Hepatocyte (in vitro differentiated cells): ENCODE measurements at regions not wholly inside any gene's neighbourhood (a gene's known extent, or its start where the extent isn't known, plus 50 kb on each side); places are given as distances from the start of the nearest gene placed in this dataset.

Experiments used
- DNase-seq: peaks from one replicate; pipeline ENCODE4 v3.0.0-alpha.2; 2016; ENCODE audit warnings: low spot score
- H2AFZ ChIP-seq: fragments of 200-600 bp; sonication (generic); 2 replicates; pipeline ENCODE4 v1.6.0; 2016; ENCODE audit warnings: antibody characterized with exemption, mild to moderate bottlenecking
- H3K27ac ChIP-seq: fragments of 200-600 bp; sonication (generic); 2 replicates; pipeline ENCODE4 v1.5.1; 2016; ENCODE audit warnings: mild to moderate bottlenecking
- H3K27me3 ChIP-seq: fragments of 200-600 bp; sonication (generic); 2 replicates; pipeline ENCODE4 v1.6.1; 2016
- H3K36me3 ChIP-seq: fragments of 200-600 bp; sonication (generic); replicated peaks from 2 replicates; pipeline ENCODE4 v1.5.1; 2016; ENCODE audit warnings: low read depth; ENCODE audit not compliant: insufficient read depth
- H3K4me1 ChIP-seq: fragments of 200-600 bp; sonication (generic); 2 replicates; pipeline ENCODE4 v1.5.1; 2016; ENCODE audit warnings: mild to moderate bottlenecking, moderate library complexity; ENCODE audit not compliant: insufficient read depth
- H3K4me2 ChIP-seq: fragments of 200-600 bp; sonication (generic); 2 replicates; pipeline ENCODE4 v1.6.0; 2016
- H3K4me3 ChIP-seq: fragments of 200-600 bp; sonication (generic); 2 replicates; pipeline ENCODE4 v1.5.1; 2016; ENCODE audit warnings: mild to moderate bottlenecking
- H3K79me2 ChIP-seq: fragments of 200-600 bp; sonication (generic); 2 replicates; pipeline ENCODE4 v1.6.0; 2017; ENCODE audit warnings: mild to moderate bottlenecking
- H3K9me2 ChIP-seq: fragments of 200-600 bp; sonication (generic); replicated peaks from 2 replicates; pipeline ENCODE4 v1.6.0; 2017; ENCODE audit warnings: mild to moderate bottlenecking; ENCODE audit not compliant: insufficient read depth
- H3K9me3 ChIP-seq: fragments of 200-600 bp; sonication (generic); 2 replicates; pipeline ENCODE4 v1.5.1; 2016; ENCODE audit warnings: low read depth, mild to moderate bottlenecking
- H4K20me1 ChIP-seq: fragments of 200-600 bp; sonication (generic); 2 replicates; pipeline ENCODE4 v1.6.0; 2016; ENCODE audit warnings: mild to moderate bottlenecking; ENCODE audit not compliant: insufficient read depth, poor library complexity, severe bottlenecking
- EZH2 ChIP-seq: fragments of 200-600 bp; sonication (generic); IDR thresholded peaks from 2 replicates; pipeline ENCODE4 v1.6.1; 2016; ENCODE audit warnings: antibody characterized with exemption, mild to moderate bottlenecking, borderline replicate concordance
- EZH2phosphoT487 ChIP-seq: fragments of 200-600 bp; sonication (generic); IDR thresholded peaks from one replicate; pipeline ENCODE4 v1.6.1; 2018; ENCODE audit warnings: antibody characterized with exemption, mild to moderate bottlenecking, low read depth, moderate library complexity; ENCODE audit not compliant: unreplicated experiment, severe bottlenecking
- WGBS: methylation state at CpG from one replicate; pipeline ENCODE4 v1.1.6; 2016; ENCODE audit warnings: low lambda C conversion rate; ENCODE audit errors: missing lambda C conversion rate; 5-methylcytosine and 5-hydroxymethylcytosine counted together
- TF ChIP-seq, protein P1 (sequence below): fragments of 200-600 bp; sonication (generic); IDR thresholded peaks from 2 replicates; pipeline ENCODE4 v1.5.1; 2016; ENCODE audit warnings: antibody characterized with exemption, mild to moderate bottlenecking; ENCODE audit not compliant: poor library complexity

DNA sequence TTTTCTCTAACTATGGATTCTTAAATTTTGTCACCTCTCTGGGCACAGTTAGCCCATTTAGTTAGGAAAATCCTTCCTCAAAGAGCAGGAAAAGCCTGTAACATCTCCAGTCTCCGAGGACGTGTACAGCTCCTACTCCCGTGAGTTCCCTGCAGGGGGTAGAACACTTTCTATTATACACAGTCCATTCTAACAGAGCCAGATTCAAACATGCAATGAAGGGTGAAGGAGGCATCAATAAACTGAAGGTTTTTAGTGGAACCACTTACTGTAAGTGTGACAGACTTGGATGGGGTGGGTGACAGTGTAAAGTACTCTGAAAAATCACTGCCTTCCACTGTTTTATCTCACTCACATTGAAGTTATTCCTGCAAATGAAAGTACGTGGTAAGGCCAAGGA is 204.7 kb upstream of the DACH1 start:
- TF ChIP-seq, protein P1, sequence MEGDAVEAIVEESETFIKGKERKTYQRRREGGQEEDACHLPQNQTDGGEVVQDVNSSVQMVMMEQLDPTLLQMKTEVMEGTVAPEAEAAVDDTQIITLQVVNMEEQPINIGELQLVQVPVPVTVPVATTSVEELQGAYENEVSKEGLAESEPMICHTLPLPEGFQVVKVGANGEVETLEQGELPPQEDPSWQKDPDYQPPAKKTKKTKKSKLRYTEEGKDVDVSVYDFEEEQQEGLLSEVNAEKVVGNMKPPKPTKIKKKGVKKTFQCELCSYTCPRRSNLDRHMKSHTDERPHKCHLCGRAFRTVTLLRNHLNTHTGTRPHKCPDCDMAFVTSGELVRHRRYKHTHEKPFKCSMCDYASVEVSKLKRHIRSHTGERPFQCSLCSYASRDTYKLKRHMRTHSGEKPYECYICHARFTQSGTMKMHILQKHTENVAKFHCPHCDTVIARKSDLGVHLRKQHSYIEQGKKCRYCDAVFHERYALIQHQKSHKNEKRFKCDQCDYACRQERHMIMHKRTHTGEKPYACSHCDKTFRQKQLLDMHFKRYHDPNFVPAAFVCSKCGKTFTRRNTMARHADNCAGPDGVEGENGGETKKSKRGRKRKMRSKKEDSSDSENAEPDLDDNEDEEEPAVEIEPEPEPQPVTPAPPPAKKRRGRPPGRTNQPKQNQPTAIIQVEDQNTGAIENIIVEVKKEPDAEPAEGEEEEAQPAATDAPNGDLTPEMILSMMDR: no peak
- TF ChIP-seq EZH2phosphoT487 (no peak), EZH2 (no peak)
- H3K36me3 ChIP-seq: no peaks in the 10 kb centered on the region
- WGBS: 63% methylated on average over 4 of the region's 4 CpGs
- H2AFZ ChIP-seq: no peak overlapping the region
- H3K9me2 ChIP-seq: no peaks in the 10 kb centered on the region
- H3K9me3 ChIP-seq: no peaks in the 10 kb centered on the region
- no peak overlapping the region for H3K4me3 ChIP-seq
- H3K4me2 ChIP-seq: no peak overlapping the region
- no peaks in the 10 kb centered on the region for H3K79me2 ChIP-seq
- H3K27me3 ChIP-seq: no peaks in the 10 kb centered on the region
- DNase-seq: no peak
- H4K20me1 ChIP-seq: no peaks in the 10 kb centered on the region
- H3K4me1 ChIP-seq: no peaks in the 10 kb centered on the region
- H3K27ac ChIP-seq: no peak overlapping the region

DNA sequence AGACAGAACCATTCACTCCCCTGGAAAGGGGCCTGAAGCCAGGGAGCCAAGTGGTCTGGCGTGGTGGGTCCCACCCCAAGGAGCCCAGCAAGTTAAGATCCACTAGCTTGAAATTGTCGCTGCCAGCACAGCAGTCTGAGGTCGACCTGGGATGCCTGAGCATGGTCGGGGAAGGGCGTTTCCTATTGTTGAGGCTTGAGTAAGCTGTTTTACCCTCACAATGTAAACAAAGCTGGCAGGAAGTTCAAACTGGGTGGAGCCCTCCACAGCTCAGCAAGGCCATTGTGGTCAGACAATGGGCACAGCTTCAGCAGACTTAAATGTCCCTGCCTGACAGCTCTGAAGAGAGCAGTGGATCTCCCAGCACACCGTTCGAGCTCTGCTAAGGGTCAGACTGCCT is 195.6 kb upstream of the DACH1 start:
- no peaks in the 10 kb centered on the region for H3K27me3 ChIP-seq
- WGBS: 64% methylated on average over 7 of the region's 7 CpGs
- no peaks in the 10 kb centered on the region for H3K36me3 ChIP-seq
- no peaks in the 10 kb centered on the region for H3K79me2 ChIP-seq
- no peaks in the 10 kb centered on the region for H3K4me1 ChIP-seq
- H4K20me1 ChIP-seq: no peaks in the 10 kb centered on the region
- no peak overlapping the region for H3K4me3 ChIP-seq
- H3K4me2 ChIP-seq: no peak overlapping the region
- no peaks in the 10 kb centered on the region for H3K9me2 ChIP-seq
- no peak overlapping the region for H2AFZ ChIP-seq
- TF ChIP-seq EZH2phosphoT487: no peak
- TF ChIP-seq EZH2: no peak
- TF ChIP-seq, protein P1: no peak
- no peak for DNase-seq
- H3K9me3 ChIP-seq: peaks cover 3% of the 10 kb centered on the region
- no peak overlapping the region for H3K27ac ChIP-seq

DNA sequence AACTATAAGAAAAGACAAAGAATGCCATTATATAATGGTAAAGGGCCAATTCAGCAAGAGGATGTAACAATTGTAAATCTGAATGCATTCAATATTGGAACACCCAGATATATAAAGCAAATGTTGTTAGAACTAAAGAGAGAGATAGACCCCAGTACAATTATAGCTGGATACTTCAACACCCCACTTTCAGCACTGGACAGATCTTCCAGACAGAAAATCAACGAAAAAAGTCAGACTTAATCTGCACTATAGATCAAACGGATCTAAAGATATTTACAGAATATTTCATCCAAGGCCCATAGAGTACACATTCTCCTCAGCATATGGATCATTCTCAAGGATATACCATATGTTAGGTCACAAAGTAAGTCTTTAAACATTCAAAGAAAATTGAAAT is 194.6 kb upstream of the DACH1 start:
- DNase-seq: no peak
- Histone ChIP-seq H3K27me3 (no peaks in the 10 kb centered on the region), H3K36me3 (no peaks in the 10 kb centered on the region), H3K4me2 (no peak overlapping the region), H3K4me3 (no peak overlapping the region), H2AFZ (no peak overlapping the region), H3K9me3 (peaks cover 3% of the 10 kb centered on the region), H3K27ac (no peak overlapping the region), H3K4me1 (no peaks in the 10 kb centered on the region), H3K9me2 (no peaks in the 10 kb centered on the region), H4K20me1 (no peaks in the 10 kb centered on the region), H3K79me2 (no peaks in the 10 kb centered on the region)
- WGBS: 70% methylated on average over 2 of the region's 2 CpGs
- TF ChIP-seq, protein P1: no peak
- no peak for TF ChIP-seq EZH2
- no peak for TF ChIP-seq EZH2phosphoT487

DNA sequence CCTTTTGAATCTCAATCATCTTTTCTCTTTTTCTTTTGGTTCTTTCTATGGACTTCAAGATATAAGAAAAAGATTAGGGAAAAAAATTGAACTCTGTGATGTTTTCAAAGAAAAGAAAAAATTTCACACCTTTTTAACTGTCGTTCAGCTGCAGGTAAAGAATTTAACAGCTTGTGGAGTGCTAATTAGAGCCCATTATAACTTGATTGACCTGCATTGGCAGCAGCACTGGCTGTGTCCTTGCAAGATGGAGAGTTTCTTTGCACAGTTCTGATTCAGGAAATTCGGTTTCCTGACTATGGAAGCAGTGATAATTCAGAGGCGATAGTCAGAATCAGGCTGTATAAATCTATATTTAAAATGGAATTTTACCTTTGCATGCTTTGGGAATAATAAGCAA is 183.2 kb upstream of the DACH1 start:
- Histone ChIP-seq H3K27me3 (no peaks in the 10 kb centered on the region), H3K9me3 (no peaks in the 10 kb centered on the region), H3K27ac (no peak overlapping the region), H3K9me2 (no peaks in the 10 kb centered on the region), H4K20me1 (no peaks in the 10 kb centered on the region), H3K4me3 (no peak overlapping the region), H3K79me2 (no peaks in the 10 kb centered on the region), H3K4me1 (no peaks in the 10 kb centered on the region), H2AFZ (no peak overlapping the region), H3K36me3 (no peaks in the 10 kb centered on the region), H3K4me2 (no peak overlapping the region)
- TF ChIP-seq, protein P1: no peak
- TF ChIP-seq EZH2 (no peak), EZH2phosphoT487 (no peak)
- WGBS: 42% methylated on average over 3 of the region's 3 CpGs
- DNase-seq: no peak
